Stimulated activated naive B cell treated with anti-CD40 and anti-IgM and Interleukin-4, amounts not matched to agents 10 μg/mL and 1 μg/mL and 100 μg/mL, for 72 hours (primary cell): ENCODE measurements at regions not wholly inside any gene's neighbourhood (a gene's known extent, or its start where the extent isn't known, plus 50 kb on each side); places are given as distances from the start of the nearest gene placed in this dataset.
"Not testable (repeated sequence)": the region's sequence is repeated elsewhere in the genome, so short reads cannot be mapped to it uniquely, and the experiment has no call there.

ENCODE experiments used
- ATAC-seq, 2 donors: fragments of 150-1000 bp; cut with Tn5 transposase; replicated peaks; 2 replicates each; pipeline ENCODE4 v1.10.0; 2021; ENCODE audit warnings: moderate library complexity in 1 of 2
- DNase-seq: peaks from one replicate; pipeline ENCODE4 v3.0.0; 2021
- H3K27ac Mint-ChIP-seq: one replicate; pipeline ENCODE4 v1.8.0; 2022; ENCODE audit warnings: mild to moderate bottlenecking, mixed read lengths
- H3K27me3 Mint-ChIP-seq, 2 donors: one replicate each; pipeline ENCODE4 v1.8.0; 2022; ENCODE audit warnings: mixed read lengths in 2 of 2
- H3K36me3 Mint-ChIP-seq, 2 donors: one replicate each; pipeline ENCODE4 v1.8.0; 2022; ENCODE audit warnings: mixed read lengths in 2 of 2, mild to moderate bottlenecking in 1 of 2
- H3K4me1 Mint-ChIP-seq, 2 donors: one replicate each; pipeline ENCODE4 v1.8.0; 2022; ENCODE audit warnings: mixed read lengths in 2 of 2, mild to moderate bottlenecking in 1 of 2
- H3K4me3 Mint-ChIP-seq, 2 donors: one replicate each; pipeline ENCODE4 v1.8.0; 2022; ENCODE audit warnings: mild to moderate bottlenecking in 2 of 2, mixed read lengths in 2 of 2, moderate library complexity in 1 of 2
- H3K9me3 Mint-ChIP-seq, 2 donors: one replicate each; pipeline ENCODE4 v1.8.0; 2022; ENCODE audit warnings: mixed read lengths in 2 of 2, mild to moderate bottlenecking in 1 of 2

GRCh38 chr4:33975995-33976394 is 2268.3 kb downstream of the ARAP2 start:
- no peak for ATAC-seq

GRCh38 chr4:33979781-33980180 is 2264.5 kb downstream of the ARAP2 start:
- ATAC-seq, H3K36me3 Mint-ChIP-seq, H3K27ac Mint-ChIP-seq, H3K9me3 Mint-ChIP-seq, H3K4me3 Mint-ChIP-seq, H3K4me1 Mint-ChIP-seq, DNase-seq, H3K27me3 Mint-ChIP-seq: not testable (repeated sequence)

More at GRCh38 chr4:33975995-33976394, 2268.3 kb downstream of the ARAP2 start:
- Mint-ChIP-seq H3K9me3 (peaks cover 3 to 8% of the 10 kb centered on the region in 2 donors), H3K27me3 (no peaks in the 10 kb centered on the region), H3K4me1 (no peaks in the 10 kb centered on the region), H3K4me3 (no peak overlapping the region), H3K36me3 (no peaks in the 10 kb centered on the region), H3K27ac (no peak overlapping the region)
- DNase-seq = no peak

DNA sequence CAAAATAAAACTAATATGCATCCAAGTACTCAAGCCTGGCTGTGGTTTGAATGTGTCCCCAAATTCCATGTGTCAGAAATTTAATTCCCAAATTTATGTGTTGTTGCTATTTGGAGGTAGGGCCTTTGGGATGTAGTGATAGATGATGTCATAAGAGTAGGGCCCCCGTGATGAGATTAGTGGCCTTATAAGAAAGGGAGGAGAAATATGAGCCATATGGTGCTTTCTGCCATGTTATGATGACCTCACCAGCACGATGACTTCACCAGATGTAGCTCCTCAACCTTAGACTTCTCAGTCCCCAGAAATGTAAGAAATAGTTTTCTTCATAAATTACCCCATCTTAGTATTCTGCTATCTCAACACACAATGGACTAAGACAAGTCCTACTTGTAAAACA is 2264.0 kb downstream of the ARAP2 start:
- Mint-ChIP-seq H3K4me3 (no peak overlapping the region), H3K27ac (no peak overlapping the region), H3K9me3 (peaks cover 3 to 6% of the 10 kb centered on the region in 2 donors), H3K27me3 (no peaks in the 10 kb centered on the region), H3K4me1 (no peaks in the 10 kb centered on the region), H3K36me3 (no peaks in the 10 kb centered on the region)
- DNase-seq (no peak), ATAC-seq (no peak)

DNA sequence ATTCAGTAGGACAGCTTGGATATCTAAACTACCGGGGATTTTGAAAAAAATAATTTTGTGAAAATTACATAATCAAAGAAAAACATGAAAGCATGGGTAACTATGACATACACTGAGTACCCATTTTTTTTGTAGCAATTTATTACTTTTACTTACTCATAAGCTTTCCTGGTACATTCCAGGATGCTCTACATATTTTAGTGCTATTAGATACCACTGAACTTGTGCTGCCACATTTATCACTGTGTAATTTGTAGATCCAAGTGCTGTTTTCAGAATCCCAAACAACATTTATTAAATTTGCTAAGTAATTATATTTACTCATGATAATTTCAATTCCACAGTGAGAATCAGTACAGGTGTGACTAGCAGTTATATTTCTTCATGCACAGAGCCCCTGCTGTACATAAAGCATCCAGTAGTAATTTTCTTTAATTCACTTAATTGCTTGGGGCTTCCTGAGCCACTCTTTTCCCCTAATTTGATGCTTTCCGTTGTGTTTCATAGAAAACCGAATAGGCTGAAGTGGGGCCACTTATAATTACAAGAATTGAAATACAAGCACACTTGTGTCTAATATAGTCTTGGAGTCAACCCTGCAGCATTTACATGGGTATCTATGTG is 2254.4 kb downstream of the ARAP2 start:
- Mint-ChIP-seq H3K27me3 (no peaks in the 10 kb centered on the region), H3K27ac (no peak overlapping the region), H3K4me1 (no peaks in the 10 kb centered on the region), H3K36me3 (no peaks in the 10 kb centered on the region), H3K4me3 (no peak overlapping the region), H3K9me3 (no peaks in the 10 kb centered on the region)
- ATAC-seq (no peak), DNase-seq (no peak)

DNA sequence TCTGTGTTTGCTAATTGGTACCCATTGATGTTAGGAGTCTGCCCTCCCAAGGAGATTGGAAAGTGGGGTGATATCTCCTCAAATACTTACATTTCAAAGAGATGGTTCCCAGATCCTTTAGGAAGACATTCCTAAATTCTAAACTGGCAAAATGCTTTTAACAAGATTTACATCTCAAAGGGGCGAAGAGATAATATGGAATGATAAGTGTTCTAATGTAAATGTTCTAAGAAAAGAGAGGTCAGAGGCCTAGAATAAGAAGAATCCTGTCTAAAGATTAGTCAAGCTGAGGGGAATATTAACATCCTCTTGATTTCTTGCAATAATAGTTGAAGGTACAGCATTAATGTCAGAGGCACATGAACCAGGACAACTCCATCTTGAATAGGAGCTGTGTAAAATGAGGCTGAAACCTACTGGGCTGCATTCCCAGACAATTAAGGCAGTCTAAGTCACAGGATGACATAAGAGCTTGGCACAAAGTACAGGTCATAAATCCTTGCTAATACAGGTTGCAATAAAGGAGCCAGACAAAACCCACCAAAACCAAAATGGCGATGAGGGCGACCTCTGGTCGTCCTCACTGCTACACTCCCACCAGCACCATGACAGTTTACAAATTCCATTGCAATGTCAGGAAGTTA is 2248.1 kb downstream of the ARAP2 start:
- Mint-ChIP-seq H3K4me3 (no peak overlapping the region), H3K4me1 (no peaks in the 10 kb centered on the region), H3K27ac (no peak overlapping the region), H3K36me3 (no peaks in the 10 kb centered on the region), H3K9me3 (peaks cover 0 to 4% of the 10 kb centered on the region in 2 donors), H3K27me3 (no peaks in the 10 kb centered on the region)
- DNase-seq (no peak), ATAC-seq (no peak)

DNA sequence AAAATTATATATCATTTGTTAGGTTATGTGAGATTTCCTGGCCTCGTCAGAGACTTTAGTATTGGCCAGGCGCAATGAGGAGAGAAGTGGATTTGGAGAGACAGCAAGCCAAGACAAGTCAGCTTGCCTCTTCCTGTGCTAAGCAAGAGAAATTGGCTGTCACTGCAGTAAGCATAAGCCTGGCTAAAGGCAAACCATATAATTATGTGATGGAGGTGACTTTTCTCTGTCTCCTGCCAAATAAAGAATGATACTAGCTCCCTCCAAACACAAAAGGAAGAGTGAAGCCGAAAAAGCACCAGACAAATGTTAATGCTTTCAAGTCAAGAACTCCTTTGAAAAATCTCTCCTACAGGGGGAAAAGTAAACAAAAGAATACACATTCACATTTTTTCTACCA is 2246.0 kb downstream of the ARAP2 start:
- Mint-ChIP-seq H3K36me3 (no peaks in the 10 kb centered on the region), H3K9me3 (peaks cover 0 to 4% of the 10 kb centered on the region in 2 donors), H3K4me1 (no peaks in the 10 kb centered on the region), H3K27me3 (no peaks in the 10 kb centered on the region), H3K4me3 (no peak overlapping the region), H3K27ac (no peak overlapping the region)
- no peak for ATAC-seq
- DNase-seq = no peak

DNA sequence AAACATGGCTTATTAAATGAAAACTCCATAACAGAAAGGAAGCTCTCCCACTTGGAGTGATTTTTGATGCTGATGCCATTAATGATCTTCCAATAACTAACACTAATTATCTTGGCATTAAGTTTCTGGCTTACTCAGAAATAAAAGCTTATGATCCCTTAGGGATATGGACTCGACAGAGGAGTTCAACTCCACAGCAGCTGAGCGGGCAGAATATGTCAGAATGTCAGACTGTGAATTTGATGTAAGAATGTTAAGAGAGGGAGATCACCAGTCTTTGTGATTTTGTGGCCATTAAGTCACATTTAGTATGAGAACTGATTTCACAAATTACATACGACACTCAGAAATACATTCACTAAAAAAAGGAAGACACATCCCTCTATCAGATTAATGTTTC is 2244.0 kb downstream of the ARAP2 start:
- Mint-ChIP-seq H3K36me3 (no peaks in the 10 kb centered on the region), H3K4me1 (no peaks in the 10 kb centered on the region), H3K4me3 (no peak overlapping the region), H3K27me3 (no peaks in the 10 kb centered on the region), H3K9me3 (peaks cover 0 to 4% of the 10 kb centered on the region in 2 donors), H3K27ac (no peak overlapping the region)
- DNase-seq = no peak
- ATAC-seq = no peak

DNA sequence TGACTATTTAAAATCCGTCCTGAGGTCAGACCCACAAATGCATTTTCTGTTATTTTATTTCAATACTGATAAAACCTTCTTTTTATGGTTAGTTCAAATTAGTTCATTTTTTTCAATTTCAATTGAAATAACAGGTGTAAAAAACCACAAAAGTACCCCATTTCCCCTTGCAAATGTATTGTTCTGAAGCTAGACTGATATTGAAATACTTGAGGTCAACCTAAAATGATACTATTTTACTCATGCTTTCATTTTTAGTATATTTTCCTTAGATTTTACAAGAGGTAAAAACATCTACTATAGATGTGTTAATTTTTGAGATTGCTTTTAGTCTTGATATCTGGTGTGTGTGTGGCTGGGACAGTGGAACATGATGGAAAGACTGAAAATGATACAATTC is 2237.8 kb downstream of the ARAP2 start:
- not testable (repeated sequence) for H3K36me3 Mint-ChIP-seq, H3K27me3 Mint-ChIP-seq, H3K27ac Mint-ChIP-seq, DNase-seq, H3K4me3 Mint-ChIP-seq, ATAC-seq, H3K4me1 Mint-ChIP-seq, H3K9me3 Mint-ChIP-seq

- H3K27me3 Mint-ChIP-seq = no peaks in the 10 kb centered on the region
- ATAC-seq = no peak
- H3K4me1 Mint-ChIP-seq = no peaks in the 10 kb centered on the region
- no peaks in the 10 kb centered on the region for H3K36me3 Mint-ChIP-seq
- no peaks in the 10 kb centered on the region for H3K9me3 Mint-ChIP-seq
- no peak overlapping the region for H3K4me3 Mint-ChIP-seq
- no peak overlapping the region for H3K27ac Mint-ChIP-seq
- DNase-seq = no peak
These were observed 2234.4 kb downstream of the ARAP2 start for GRCh38 chr4:34009951-34010350.

GRCh38 chr4:34010751-34011519 is 2233.4 kb downstream of the ARAP2 start:
- no peak for DNase-seq
- no peaks in the 10 kb centered on the region for H3K4me1 Mint-ChIP-seq

DNA sequence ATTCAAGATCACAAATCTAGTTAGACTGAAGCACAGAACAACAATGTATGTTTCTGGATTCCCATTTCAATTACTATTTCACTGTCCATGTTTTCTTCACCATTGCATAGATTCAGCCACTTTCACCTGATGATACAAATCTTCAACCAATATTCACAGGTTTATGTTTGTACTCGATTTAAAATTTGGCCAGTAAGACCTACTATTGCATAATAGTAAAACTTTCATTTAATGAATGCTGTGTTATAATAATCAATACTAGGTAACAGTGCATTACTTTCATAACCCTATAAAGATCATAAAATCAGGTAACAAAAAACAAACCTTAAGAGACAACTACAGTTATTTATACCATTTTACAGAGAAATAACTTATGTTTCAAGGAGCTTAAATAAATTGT is 2209.1 kb downstream of the ARAP2 start:
- Mint-ChIP-seq H3K4me3 (no peak overlapping the region), H3K4me1 (no peaks in the 10 kb centered on the region), H3K36me3 (no peaks in the 10 kb centered on the region), H3K27me3 (no peaks in the 10 kb centered on the region), H3K9me3 (no peaks in the 10 kb centered on the region), H3K27ac (no peak overlapping the region)
- no peak for ATAC-seq
- no peak for DNase-seq

More at GRCh38 chr4:34010751-34011519, 2233.4 kb downstream of the ARAP2 start:
- H3K9me3 Mint-ChIP-seq = no peaks in the 10 kb centered on the region
- H3K27me3 Mint-ChIP-seq = no peaks in the 10 kb centered on the region
- H3K27ac Mint-ChIP-seq = no peak overlapping the region
- no peaks in the 10 kb centered on the region for H3K36me3 Mint-ChIP-seq
- ATAC-seq = no peak
- no peak overlapping the region for H3K4me3 Mint-ChIP-seq

DNA sequence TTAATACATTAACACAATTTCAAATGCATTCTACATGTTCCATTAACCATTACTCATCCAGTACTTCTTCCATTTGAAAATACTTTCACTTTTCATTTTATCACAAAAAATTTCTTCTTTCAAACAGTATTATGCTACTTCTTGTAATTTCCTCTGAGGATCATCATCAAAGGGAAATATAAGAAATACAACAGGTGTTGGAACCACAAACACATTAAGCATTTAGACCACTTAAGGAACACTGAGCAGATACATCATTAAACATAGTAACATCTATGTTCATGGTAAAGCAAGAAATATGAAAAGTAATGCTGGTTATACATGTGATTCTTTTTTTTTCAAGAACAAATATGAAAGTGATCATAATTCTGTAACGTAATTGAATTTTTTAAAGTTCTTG is 2207.0 kb downstream of the ARAP2 start:
- DNase-seq (no peak), ATAC-seq (no peak)
- H3K4me1 Mint-ChIP-seq = no peaks in the 10 kb centered on the region
- H3K27me3 Mint-ChIP-seq = no peaks in the 10 kb centered on the region
- no peak overlapping the region for H3K4me3 Mint-ChIP-seq
- H3K9me3 Mint-ChIP-seq = no peaks in the 10 kb centered on the region
- no peaks in the 10 kb centered on the region for H3K36me3 Mint-ChIP-seq
- no peak overlapping the region for H3K27ac Mint-ChIP-seq

GRCh38 chr4:34039766-34040165 is 2204.5 kb downstream of the ARAP2 start:
- Mint-ChIP-seq H3K9me3 (no peaks in the 10 kb centered on the region), H3K4me1 (no peaks in the 10 kb centered on the region), H3K4me3 (no peak overlapping the region), H3K27me3 (no peaks in the 10 kb centered on the region), H3K27ac (no peak overlapping the region), H3K36me3 (no peaks in the 10 kb centered on the region)
- ATAC-seq (no peak), DNase-seq (no peak)

DNA sequence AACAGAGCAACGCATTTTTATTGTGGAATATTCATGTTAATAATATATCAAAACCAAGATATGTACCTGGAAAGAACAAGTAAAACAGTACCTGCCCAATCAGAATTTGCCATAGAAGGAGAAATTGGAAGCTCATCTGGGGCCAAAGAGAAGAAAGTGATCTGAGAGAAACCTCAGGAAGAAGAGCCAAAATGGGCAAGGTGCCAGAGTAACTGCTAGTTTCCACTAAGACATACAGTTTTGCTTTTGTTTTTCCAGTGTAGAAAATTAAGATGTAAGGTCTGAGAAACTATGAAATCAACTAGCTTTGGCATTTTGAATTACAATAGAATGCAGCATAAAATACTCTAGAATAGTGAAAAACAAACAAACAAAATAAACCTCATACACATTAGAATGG is 2201.2 kb downstream of the ARAP2 start:
- H3K4me1 Mint-ChIP-seq = no peaks in the 10 kb centered on the region
- H3K9me3 Mint-ChIP-seq = no peaks in the 10 kb centered on the region
- no peaks in the 10 kb centered on the region for H3K36me3 Mint-ChIP-seq
- no peaks in the 10 kb centered on the region for H3K27me3 Mint-ChIP-seq
- H3K27ac Mint-ChIP-seq = no peak overlapping the region
- ATAC-seq (no peak), DNase-seq (no peak)
- H3K4me3 Mint-ChIP-seq = no peak overlapping the region

DNA sequence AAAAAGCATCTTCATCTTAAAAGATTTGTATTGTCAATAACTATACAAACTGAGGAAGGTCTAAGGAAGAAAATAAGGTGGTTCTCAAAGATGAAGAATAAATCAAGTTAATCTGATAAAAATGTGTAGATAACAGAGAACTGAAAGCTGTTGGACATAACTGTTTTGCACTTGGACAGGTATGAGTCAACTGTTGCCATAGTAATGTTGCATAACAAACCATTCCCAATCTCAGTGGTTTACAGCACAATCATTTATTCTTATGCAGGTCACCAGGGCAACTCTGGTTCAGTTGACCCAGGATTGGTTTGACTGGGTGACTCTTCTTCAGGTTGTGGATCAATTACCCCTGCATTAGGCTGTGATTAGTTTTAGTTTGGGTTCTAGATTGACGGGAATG is 2197.7 kb downstream of the ARAP2 start:
- no peak for ATAC-seq
- Mint-ChIP-seq H3K27me3 (no peaks in the 10 kb centered on the region), H3K4me3 (no peak overlapping the region), H3K36me3 (no peaks in the 10 kb centered on the region), H3K9me3 (peaks cover 0 to 2% of the 10 kb centered on the region in 2 donors), H3K27ac (no peak overlapping the region), H3K4me1 (no peaks in the 10 kb centered on the region)
- DNase-seq = no peak
